Osteoblast (primary cell): ENCODE measurements at regions not wholly inside any gene's neighbourhood (a gene's known extent, or its start where the extent isn't known, plus 50 kb on each side); places are given as distances from the start of the nearest gene placed in this dataset.

Experiments
- DNase-seq: peaks from one replicate; pipeline ENCODE4 v3.0.0; 2011; ENCODE audit warnings: low spot score, mixed read lengths; ENCODE audit not compliant: insufficient read length; ENCODE audit errors: missing footprints
- H2AFZ ChIP-seq: 2 replicates; pipeline ENCODE4 v1.6.0; 2011; ENCODE audit warnings: mild to moderate bottlenecking, low read length
- H3K27ac ChIP-seq: 2 replicates; pipeline ENCODE4 v1.5.1; 2011; ENCODE audit warnings: mild to moderate bottlenecking, low read depth, low read length, moderate library complexity
- H3K27me3 ChIP-seq: 2 replicates; pipeline ENCODE4 v1.6.0; 2012; ENCODE audit warnings: mild to moderate bottlenecking, control low read depth, inconsistent platforms, low read length, moderate library complexity; ENCODE audit not compliant: insufficient read depth
- H3K36me3 ChIP-seq: 2 replicates; pipeline ENCODE4 v1.5.1; 2011; ENCODE audit warnings: mild to moderate bottlenecking, low read length, control low read depth, moderate library complexity; ENCODE audit not compliant: insufficient read depth
- H3K4me1 ChIP-seq: 2 replicates; pipeline ENCODE4 v1.5.1; 2011; ENCODE audit warnings: mild to moderate bottlenecking, low read length, control low read depth, moderate library complexity; ENCODE audit not compliant: insufficient read depth
- H3K4me2 ChIP-seq: 2 replicates; pipeline ENCODE4 v1.6.0; 2011; ENCODE audit warnings: mild to moderate bottlenecking, low read length; ENCODE audit not compliant: insufficient read depth
- H3K4me3 ChIP-seq: fragments of 200-600 bp; sonication (generic); 3 replicates; pipeline ENCODE4 v1.5.1; 2012; ENCODE audit warnings: mild to moderate bottlenecking, low read length, inconsistent platforms; ENCODE audit not compliant: insufficient read depth
- H3K79me2 ChIP-seq: 2 replicates; pipeline ENCODE4 v1.6.0; 2012; ENCODE audit warnings: mild to moderate bottlenecking, low read length, control low read depth, inconsistent platforms; ENCODE audit not compliant: insufficient read depth
- H3K9me3 ChIP-seq: 2 replicates; pipeline ENCODE4 v1.5.1; 2011; ENCODE audit warnings: low read depth, low read length, control low read depth
- H4K20me1 ChIP-seq: 2 replicates; pipeline ENCODE4 v1.6.0; 2012; ENCODE audit warnings: mild to moderate bottlenecking, low read length, control low read depth; ENCODE audit not compliant: insufficient read depth
- CTCF ChIP-seq: IDR thresholded peaks from 2 replicates; pipeline ENCODE4 v1.5.1; 2011; ENCODE audit warnings: mild to moderate bottlenecking, low read depth, low read length, moderate library complexity; ENCODE audit errors: extremely low read depth

- no peaks in the 10 kb centered on the region for H4K20me1 ChIP-seq
- no peak overlapping the region for H2AFZ ChIP-seq
- H3K9me3 ChIP-seq, result no peaks in the 10 kb centered on the region
- peaks cover 5% of the 10 kb centered on the region for H3K27me3 ChIP-seq
- DNase-seq, result no peak
- no peaks in the 10 kb centered on the region for H3K4me1 ChIP-seq
- no peak overlapping the region for H3K27ac ChIP-seq
- no peaks in the 10 kb centered on the region for H3K36me3 ChIP-seq
- no peak overlapping the region for H3K4me3 ChIP-seq
- TF ChIP-seq CTCF, result no peak
- no peaks in the 10 kb centered on the region for H3K79me2 ChIP-seq
- no peak overlapping the region for H3K4me2 ChIP-seq
Observed at GRCh38 chr5:158322620-158323019, 463.7 kb upstream of the CLINT1 start.

DNA sequence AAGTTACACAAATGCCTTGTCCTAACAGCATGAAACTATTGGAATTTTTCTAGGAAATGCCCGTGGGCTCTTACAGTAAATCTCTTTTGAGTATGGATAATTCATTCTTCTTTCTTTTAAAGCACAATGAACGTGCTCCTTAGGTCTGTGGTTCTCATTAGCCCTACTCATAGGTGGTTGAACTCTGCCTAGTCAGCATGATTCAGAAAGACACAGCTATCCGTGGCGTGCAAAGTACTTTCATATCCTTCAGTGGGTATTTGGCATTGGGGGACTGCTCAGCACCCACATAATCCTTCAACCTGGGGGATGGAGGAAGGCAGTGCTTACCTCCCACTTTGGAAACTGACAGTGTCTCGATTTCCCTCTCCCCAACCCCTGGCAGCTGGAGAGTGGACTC lies 462.0 kb upstream of the CLINT1 start:
- TF ChIP-seq CTCF, result no peak
- H3K36me3 ChIP-seq, result no peaks in the 10 kb centered on the region
- H4K20me1 ChIP-seq, result no peaks in the 10 kb centered on the region
- H3K79me2 ChIP-seq, result no peaks in the 10 kb centered on the region
- H3K4me3 ChIP-seq, result no peak overlapping the region
- no peak for DNase-seq
- H3K9me3 ChIP-seq, result no peaks in the 10 kb centered on the region
- H3K27ac ChIP-seq, result no peak overlapping the region
- H3K4me2 ChIP-seq, result no peak overlapping the region
- H3K4me1 ChIP-seq, result no peaks in the 10 kb centered on the region
- H3K27me3 ChIP-seq, result peaks cover 5% of the 10 kb centered on the region
- no peak overlapping the region for H2AFZ ChIP-seq

- no peak overlapping the region for H3K4me3 ChIP-seq
- no peaks in the 10 kb centered on the region for H3K4me1 ChIP-seq
- DNase-seq, result no peak
- H3K9me3 ChIP-seq, result no peaks in the 10 kb centered on the region
- H3K27ac ChIP-seq, result no peak overlapping the region
- no peak overlapping the region for H3K4me2 ChIP-seq
- no peaks in the 10 kb centered on the region for H4K20me1 ChIP-seq
- H3K36me3 ChIP-seq, result no peaks in the 10 kb centered on the region
- no peaks in the 10 kb centered on the region for H3K79me2 ChIP-seq
- H3K27me3 ChIP-seq, result peaks cover 5% of the 10 kb centered on the region
- no peak for TF ChIP-seq CTCF
- no peak overlapping the region for H2AFZ ChIP-seq
Observed at GRCh38 chr5:158320178-158320674, 461.3 kb upstream of the CLINT1 start.

GRCh38 chr5:158317507-158317906 lies 458.6 kb upstream of the CLINT1 start:
- H3K79me2 ChIP-seq, result no peaks in the 10 kb centered on the region
- no peak overlapping the region for H3K4me2 ChIP-seq
- no peak for TF ChIP-seq CTCF
- no peaks in the 10 kb centered on the region for H4K20me1 ChIP-seq
- H3K4me3 ChIP-seq, result no peak overlapping the region
- H3K4me1 ChIP-seq, result no peaks in the 10 kb centered on the region
- H3K27me3 ChIP-seq, result no peaks in the 10 kb centered on the region
- no peak overlapping the region for H2AFZ ChIP-seq
- no peak for DNase-seq
- H3K36me3 ChIP-seq, result no peaks in the 10 kb centered on the region
- H3K27ac ChIP-seq, result no peak overlapping the region
- no peaks in the 10 kb centered on the region for H3K9me3 ChIP-seq
